ENCODE measurements at regions not wholly inside any gene's neighbourhood (a gene's known extent, or its start where the extent isn't known, plus 50 kb on each side); places are given as distances from the start of the nearest gene placed in this dataset.

DNA sequence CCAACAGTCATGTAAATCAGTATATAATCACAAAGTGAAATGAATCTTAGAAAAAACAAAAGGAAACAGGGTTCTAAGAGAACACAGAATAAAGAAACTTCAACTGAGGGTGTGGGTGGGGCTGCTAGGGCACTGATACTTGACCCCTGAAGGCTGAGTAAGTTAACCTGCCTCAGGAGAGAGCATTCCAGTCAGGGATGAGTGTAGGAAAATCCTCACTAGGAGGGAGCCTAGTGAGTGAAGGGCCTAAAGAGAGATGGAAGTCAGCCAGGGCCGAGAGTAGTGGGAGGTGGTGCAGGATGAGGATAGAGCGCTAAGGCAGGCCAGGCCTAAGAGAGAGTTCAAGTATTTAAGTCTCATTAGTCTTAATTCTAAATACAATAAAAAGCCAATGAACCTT is 342.6 kb downstream of the SATB2 start:
- H3K27me3 Mint-ChIP-seq = no peaks in the 10 kb centered on the region
- H3K4me3 Mint-ChIP-seq = no peak overlapping the region
- H3K4me1 Mint-ChIP-seq (ENCODE audit: low read depth) = no peaks in the 10 kb centered on the region
- H3K27ac Mint-ChIP-seq = no peak overlapping the region
- no peaks in the 10 kb centered on the region for H3K9me3 Mint-ChIP-seq
- intact Hi-C loops (cut with micrococcal nuclease) = no loop called here
- no peaks in the 10 kb centered on the region for H3K36me3 Mint-ChIP-seq (ENCODE audit: low read depth)

DNA sequence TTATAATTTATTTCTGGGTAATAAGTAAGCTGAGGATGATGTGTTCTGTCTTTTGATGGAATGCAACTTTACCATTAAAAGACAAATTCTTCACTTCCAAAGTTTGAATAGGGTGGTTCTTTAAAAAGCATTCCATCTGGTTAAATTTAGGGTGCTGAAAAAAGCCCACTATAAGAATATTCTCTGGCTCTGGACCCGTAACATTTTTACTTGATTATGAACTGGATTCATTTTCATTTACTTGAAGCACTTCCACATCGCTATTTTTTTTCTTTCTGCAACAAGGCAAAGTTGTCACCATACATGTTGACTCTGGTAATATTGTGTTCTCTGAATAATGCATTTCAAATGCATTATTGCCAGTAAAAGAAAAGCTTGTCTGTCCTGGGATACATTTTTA is 344.6 kb downstream of the SATB2 start:
- intact Hi-C loops (cut with micrococcal nuclease) = no loop called here
- Mint-ChIP-seq H3K4me3 (no peak overlapping the region), H3K36me3 (ENCODE audit: low read depth) (no peaks in the 10 kb centered on the region), H3K27ac (no peak overlapping the region), H3K9me3 (no peaks in the 10 kb centered on the region), H3K4me1 (ENCODE audit: low read depth) (no peaks in the 10 kb centered on the region), H3K27me3 (no peaks in the 10 kb centered on the region)

DNA sequence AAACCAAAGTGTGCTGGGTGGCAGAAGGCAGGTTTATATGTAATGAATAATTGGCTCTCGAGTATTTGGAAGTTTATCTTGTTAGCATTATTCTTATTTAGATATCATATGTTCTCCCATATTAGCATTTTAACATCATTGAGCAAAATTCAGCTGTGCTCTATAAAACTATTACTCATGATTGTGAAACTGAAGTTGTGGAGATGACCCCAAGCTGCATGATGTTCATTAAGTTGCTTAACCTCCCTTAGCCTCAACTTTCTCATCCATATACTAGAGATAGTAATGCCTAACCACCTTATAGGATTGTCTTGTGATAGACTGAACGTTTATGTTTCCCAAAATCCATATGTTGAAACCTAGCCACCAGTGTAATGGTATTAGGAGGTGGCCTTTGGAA is 346.3 kb downstream of the SATB2 start:
- no peaks in the 10 kb centered on the region for H3K36me3 Mint-ChIP-seq (ENCODE audit: low read depth)
- H3K4me3 Mint-ChIP-seq = no peak overlapping the region
- H3K9me3 Mint-ChIP-seq = peaks cover 8% of the 10 kb centered on the region
- H3K4me1 Mint-ChIP-seq (ENCODE audit: low read depth) = no peaks in the 10 kb centered on the region
- intact Hi-C loops (cut with micrococcal nuclease) = no loop called here
- H3K27ac Mint-ChIP-seq = no peak overlapping the region
- H3K27me3 Mint-ChIP-seq = no peaks in the 10 kb centered on the region

DNA sequence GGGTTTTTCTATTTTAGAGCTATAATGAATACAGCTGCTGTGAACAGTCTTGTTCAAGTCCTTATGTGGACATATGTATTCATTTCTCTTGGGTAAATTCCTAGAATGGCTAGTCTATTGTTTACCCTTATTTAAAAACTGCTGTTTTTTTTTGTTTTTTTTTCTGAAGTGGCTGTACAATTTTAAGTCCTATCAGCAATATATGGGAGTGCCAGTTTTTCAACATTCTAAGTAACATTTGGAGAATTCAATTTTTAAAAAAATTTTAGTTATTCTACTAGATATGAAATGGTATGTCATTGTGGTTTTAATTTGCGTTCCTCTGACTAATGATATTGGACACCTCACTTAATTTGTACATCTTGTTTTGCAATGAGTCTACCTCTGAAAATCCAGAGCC is 349.7 kb downstream of the SATB2 start:
- no peaks in the 10 kb centered on the region for H3K36me3 Mint-ChIP-seq (ENCODE audit: low read depth)
- H3K9me3 Mint-ChIP-seq = peaks cover 8% of the 10 kb centered on the region
- H3K4me1 Mint-ChIP-seq (ENCODE audit: low read depth) = no peaks in the 10 kb centered on the region
- intact Hi-C loops (cut with micrococcal nuclease) = no loop called here
- no peak overlapping the region for H3K27ac Mint-ChIP-seq
- H3K27me3 Mint-ChIP-seq = no peaks in the 10 kb centered on the region
- no peak overlapping the region for H3K4me3 Mint-ChIP-seq

DNA sequence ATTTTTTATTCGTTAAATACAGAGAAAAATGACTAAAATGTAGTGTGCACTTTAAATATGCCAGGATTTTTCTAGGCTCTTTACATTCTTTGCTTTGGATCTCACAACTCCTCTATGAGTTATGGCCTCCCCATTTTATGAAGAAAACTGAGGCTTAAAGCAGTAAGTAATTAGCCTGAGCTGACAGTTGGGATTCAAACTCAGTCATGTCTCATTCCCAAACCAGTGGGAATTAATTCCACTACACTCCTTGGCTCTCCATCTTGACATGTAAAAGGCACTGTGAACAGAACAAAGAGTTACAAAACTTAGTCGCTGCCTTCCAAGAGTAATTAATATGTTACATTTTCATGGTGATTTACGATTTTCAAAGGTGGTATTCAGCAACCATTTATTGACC is 351.9 kb downstream of the SATB2 start:
- no peaks in the 10 kb centered on the region for H3K36me3 Mint-ChIP-seq (ENCODE audit: low read depth)
- H3K4me1 Mint-ChIP-seq (ENCODE audit: low read depth) = no peaks in the 10 kb centered on the region
- intact Hi-C loops (cut with micrococcal nuclease) = no loop called here
- no peak overlapping the region for H3K27ac Mint-ChIP-seq
- H3K4me3 Mint-ChIP-seq = no peak overlapping the region
- peaks cover 8% of the 10 kb centered on the region for H3K9me3 Mint-ChIP-seq
- no peaks in the 10 kb centered on the region for H3K27me3 Mint-ChIP-seq

DNA sequence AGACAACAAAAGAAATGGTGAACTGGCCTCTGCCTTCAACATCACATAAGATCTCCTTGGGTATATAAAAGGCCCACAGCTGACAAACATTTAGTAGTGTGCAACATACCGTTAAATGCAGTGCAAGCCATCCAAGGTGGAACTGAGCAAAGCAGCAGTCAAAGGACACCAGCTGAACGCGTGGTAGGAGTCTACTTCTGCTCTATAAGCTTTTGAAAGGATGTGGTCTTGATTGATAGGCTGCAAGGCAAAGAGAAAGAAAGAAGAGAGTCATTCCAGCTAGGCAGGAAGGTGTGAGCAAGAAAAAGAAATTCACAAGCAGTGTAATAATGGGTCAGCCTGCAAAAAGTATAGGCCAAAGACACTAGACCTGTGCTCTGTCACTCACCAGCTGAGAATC is 356.3 kb downstream of the SATB2 start:
- intact Hi-C loops (cut with micrococcal nuclease) = no loop called here
- Mint-ChIP-seq H3K4me3 (no peak overlapping the region), H3K36me3 (ENCODE audit: low read depth) (no peaks in the 10 kb centered on the region), H3K4me1 (ENCODE audit: low read depth) (no peaks in the 10 kb centered on the region), H3K9me3 (no peaks in the 10 kb centered on the region), H3K27me3 (no peaks in the 10 kb centered on the region), H3K27ac (no peak overlapping the region)

DNA sequence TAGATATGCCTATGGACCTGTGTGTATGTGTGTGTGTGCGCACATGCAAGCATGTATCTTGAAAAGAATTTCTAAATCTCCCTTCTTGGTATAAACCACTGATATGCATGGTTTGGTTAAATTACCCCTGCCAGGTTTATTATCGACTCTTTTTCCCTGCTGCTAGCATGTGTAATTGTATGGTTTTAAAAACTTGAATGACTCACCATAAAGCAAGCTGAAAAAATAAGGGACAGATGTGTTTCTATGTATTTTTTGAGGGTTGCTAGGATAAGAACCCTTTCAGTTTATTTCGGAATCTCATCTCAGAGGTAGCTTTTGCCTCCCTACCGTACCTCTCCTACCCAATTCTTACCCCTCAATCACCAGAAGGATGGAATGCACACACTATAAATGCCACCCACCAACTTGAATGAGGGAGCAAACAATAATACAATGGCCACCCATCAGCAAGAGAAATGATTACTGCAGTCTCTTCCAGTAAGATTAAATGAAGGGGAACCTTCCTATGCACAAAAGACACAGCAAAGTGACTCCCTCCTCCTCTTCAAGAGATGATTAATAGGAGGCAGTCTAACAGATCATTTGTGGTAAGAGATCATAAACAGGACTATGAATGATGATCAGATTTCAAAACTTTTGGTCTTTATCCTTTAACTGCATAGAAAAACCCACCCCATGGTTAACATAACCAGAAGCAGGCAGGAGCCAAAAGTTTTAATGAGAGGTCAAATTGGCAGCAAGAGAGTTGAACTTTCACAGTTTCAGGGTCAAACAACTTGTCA is 357.2 kb downstream of the SATB2 start:
- H3K27ac Mint-ChIP-seq = no peak overlapping the region
- no peaks in the 10 kb centered on the region for H3K27me3 Mint-ChIP-seq
- intact Hi-C loops (cut with micrococcal nuclease) = no loop called here
- H3K9me3 Mint-ChIP-seq = no peaks in the 10 kb centered on the region
- no peaks in the 10 kb centered on the region for H3K4me1 Mint-ChIP-seq (ENCODE audit: low read depth)
- no peak overlapping the region for H3K4me3 Mint-ChIP-seq
- H3K36me3 Mint-ChIP-seq (ENCODE audit: low read depth) = no peaks in the 10 kb centered on the region

DNA sequence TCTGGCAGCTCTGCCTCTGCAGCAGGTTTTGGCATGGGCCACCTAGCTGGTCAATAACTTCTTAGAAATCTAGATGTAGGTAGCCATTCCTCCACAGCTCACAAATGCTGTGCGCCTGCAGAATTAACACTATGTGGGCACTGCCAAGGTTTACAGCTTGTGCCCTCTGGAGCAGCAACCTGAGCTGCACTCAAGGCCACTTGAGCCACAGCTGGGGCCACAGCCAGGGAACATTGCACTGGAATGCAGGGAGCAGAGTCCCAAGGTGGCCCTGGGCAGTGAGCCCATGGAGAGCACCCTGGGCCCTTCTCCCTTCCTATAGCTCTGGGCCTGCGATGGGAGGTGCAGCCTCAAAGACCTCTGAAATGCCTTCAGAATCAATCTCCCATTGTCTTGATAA is 365.3 kb downstream of the SATB2 start:
- H3K9me3 Mint-ChIP-seq = no peaks in the 10 kb centered on the region
- intact Hi-C loops (cut with micrococcal nuclease) = no loop called here
- no peaks in the 10 kb centered on the region for H3K36me3 Mint-ChIP-seq (ENCODE audit: low read depth)
- no peaks in the 10 kb centered on the region for H3K27me3 Mint-ChIP-seq
- no peak overlapping the region for H3K27ac Mint-ChIP-seq
- H3K4me3 Mint-ChIP-seq = no peak overlapping the region
- H3K4me1 Mint-ChIP-seq (ENCODE audit: low read depth) = no peaks in the 10 kb centered on the region

DNA sequence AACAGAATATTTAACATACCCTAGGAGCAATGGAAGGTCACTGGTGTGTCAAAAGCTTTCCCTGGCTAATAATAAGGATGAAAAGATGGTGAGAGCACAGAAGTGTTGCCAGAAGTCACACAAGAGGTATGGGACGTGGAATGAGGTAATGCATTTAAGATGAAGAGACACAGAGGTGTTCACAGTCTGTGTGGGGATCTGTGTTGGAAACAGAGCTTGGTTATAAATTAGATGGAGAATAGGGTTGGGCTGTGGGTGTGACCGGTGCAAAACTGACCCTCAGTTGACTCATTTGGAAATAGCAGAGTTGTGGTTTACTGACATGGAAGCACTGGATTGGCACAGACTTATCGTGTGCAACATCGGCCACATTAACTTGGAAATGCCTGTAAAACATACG is 372.5 kb downstream of the SATB2 start:
- H3K4me1 Mint-ChIP-seq (ENCODE audit: low read depth) = no peaks in the 10 kb centered on the region
- no peaks in the 10 kb centered on the region for H3K27me3 Mint-ChIP-seq
- H3K27ac Mint-ChIP-seq = no peak overlapping the region
- H3K4me3 Mint-ChIP-seq = no peak overlapping the region
- H3K9me3 Mint-ChIP-seq = no peaks in the 10 kb centered on the region
- no peaks in the 10 kb centered on the region for H3K36me3 Mint-ChIP-seq (ENCODE audit: low read depth)
- intact Hi-C loops (cut with micrococcal nuclease) = no loop called here

DNA sequence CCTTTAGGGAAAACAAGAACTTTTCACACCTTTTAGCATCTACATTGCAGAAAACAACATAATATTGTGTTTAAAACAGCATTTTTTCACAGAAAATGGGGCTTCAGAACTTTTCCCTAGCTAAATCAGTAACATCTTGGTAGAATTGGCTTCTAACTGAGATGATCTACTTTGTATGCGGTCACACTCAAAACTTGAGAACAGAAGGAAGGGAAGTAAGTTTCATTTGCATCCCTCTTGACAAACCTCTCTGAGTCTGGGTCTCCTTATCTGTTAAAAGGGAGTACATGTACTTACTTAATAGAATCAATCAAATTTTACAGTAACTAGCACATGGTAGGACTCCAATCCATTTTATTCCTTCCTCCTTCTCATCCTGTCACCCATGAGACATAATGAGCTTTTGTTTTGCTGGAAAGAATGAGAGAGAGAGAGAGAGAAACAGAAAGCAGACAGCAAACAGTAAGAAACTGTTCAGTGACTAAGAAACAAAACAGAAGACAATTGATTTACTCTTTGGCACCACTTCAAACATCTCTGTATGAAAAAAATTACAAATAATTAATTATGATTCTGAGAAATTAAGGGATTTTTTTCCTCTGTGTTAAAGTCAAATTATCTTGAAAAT is 387.3 kb downstream of the SATB2 start:
- Mint-ChIP-seq H3K36me3 (ENCODE audit: low read depth) (no peaks in the 10 kb centered on the region), H3K27me3 (no peaks in the 10 kb centered on the region), H3K4me1 (ENCODE audit: low read depth) (no peaks in the 10 kb centered on the region), H3K27ac (no peak overlapping the region), H3K9me3 (peaks cover 11% of the 10 kb centered on the region), H3K4me3 (no peak overlapping the region)
- intact Hi-C loops (cut with micrococcal nuclease) = no loop called here

DNA sequence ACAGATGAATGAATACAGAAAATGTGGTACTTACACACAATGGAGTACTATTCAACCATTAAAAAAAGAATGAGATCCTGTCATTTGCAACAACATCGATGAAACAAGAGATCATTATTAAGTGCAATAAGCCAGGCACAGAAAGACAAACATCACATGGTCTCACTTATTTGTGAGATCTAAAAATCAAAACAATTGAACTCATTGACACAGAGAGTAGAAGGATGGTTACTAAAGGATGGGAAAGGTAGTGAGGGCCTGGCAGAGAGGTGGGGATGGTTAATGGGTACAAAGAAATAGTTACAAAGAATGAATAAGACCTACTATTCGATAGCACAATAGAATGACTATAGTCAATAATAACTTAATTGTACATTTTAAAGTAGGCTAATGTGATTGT is 393.5 kb downstream of the SATB2 start:
- intact Hi-C loops (cut with micrococcal nuclease) = no loop called here
- Mint-ChIP-seq H3K4me1 (ENCODE audit: low read depth) (no peaks in the 10 kb centered on the region), H3K27me3 (no peaks in the 10 kb centered on the region), H3K9me3 (peaks cover 39% of the 10 kb centered on the region), H3K36me3 (ENCODE audit: low read depth) (no peaks in the 10 kb centered on the region), H3K27ac (no peak overlapping the region), H3K4me3 (no peak overlapping the region)

DNA sequence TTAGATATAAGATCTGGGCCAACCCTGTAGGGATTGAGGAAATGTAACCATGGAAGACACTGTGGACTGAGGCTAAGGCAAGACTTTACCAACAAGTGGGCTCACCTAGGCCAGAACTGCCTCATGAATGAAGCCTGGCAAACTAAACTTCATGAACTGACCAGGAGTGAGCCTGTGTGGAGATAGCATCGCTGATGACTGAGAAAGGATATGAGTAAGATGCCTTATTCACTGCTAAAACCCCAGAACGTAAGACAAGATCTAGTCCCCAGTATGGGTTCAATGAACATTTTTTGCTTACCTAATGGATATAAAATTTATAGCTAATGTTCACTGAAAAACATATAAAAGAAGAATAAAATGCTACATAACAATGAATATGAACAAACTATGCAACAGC is 399.8 kb downstream of the SATB2 start:
- Mint-ChIP-seq H3K4me1 (ENCODE audit: low read depth) (no peaks in the 10 kb centered on the region), H3K27me3 (no peaks in the 10 kb centered on the region), H3K36me3 (ENCODE audit: low read depth) (no peaks in the 10 kb centered on the region), H3K27ac (no peak overlapping the region), H3K9me3 (peaks cover 48% of the 10 kb centered on the region), H3K4me3 (no peak overlapping the region)
- intact Hi-C loops (cut with micrococcal nuclease) = no loop called here

DNA sequence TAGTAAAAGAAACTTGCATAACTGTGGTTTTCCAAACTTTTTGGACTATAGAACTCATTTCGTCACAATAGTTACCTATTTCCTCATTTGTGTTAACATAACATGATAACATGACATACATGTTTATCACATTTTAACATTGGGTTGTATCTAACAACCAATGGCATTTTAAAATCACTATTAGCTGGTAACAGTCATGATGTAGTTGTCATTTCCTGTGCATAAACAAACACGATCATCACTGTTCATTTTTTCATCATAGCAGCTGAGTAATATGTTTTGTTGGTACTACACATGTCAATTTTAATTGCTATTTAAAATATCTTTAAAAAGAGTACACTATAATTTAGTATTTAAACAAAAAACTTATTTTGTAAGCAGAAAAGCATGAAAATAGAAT is 402.4 kb downstream of the SATB2 start:
- Mint-ChIP-seq H3K4me3 (no peak overlapping the region), H3K27me3 (no peaks in the 10 kb centered on the region), H3K9me3 (peaks cover 23% of the 10 kb centered on the region), H3K4me1 (ENCODE audit: low read depth) (no peaks in the 10 kb centered on the region), H3K36me3 (ENCODE audit: low read depth) (no peaks in the 10 kb centered on the region), H3K27ac (no peak overlapping the region)
- intact Hi-C loops (cut with micrococcal nuclease) = no loop called here

DNA sequence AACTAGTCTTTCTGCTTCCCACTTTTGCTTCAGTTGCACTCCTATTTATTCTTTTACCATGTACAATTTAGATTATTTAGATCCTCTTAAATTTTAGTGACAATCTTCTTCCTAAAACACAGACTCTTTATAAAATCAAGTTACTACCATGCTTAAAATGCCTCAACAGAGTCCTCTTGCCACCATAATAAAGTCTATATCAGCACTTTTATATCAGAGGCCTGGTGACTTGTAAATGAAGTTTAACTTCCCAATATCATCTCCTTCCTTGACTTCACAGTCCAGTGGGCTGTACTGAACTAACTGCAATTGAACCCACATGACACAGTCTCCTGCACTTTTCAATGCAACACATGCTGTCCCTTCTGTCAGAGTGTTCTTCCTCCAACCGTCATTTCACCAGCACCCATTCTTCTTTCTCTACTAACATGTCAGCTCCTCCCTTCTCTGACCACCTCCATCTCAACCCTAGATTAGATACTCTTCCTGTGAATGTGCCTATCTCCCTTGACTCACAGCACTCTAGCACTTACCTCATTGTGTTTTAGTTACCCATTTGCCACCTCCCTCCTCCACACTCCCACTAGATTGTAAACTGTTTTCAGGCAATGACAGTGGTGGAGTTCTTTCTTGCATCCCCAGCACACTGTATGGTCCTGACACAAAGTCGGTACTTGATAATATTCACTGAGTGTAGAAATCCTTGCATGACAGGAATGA is 414.9 kb downstream of the SATB2 start:
- no peaks in the 10 kb centered on the region for H3K36me3 Mint-ChIP-seq (ENCODE audit: low read depth)

More for the DNA sequence above, 414.9 kb downstream of the SATB2 start:
- Mint-ChIP-seq H3K27ac (no peak overlapping the region), H3K4me1 (ENCODE audit: low read depth) (no peaks in the 10 kb centered on the region), H3K9me3 (no peaks in the 10 kb centered on the region), H3K4me3 (no peak overlapping the region), H3K27me3 (no peaks in the 10 kb centered on the region)
- intact Hi-C loops (cut with micrococcal nuclease) = no loop called here
